Mucosa of descending colon (tissue), 3 donors: ENCODE measurements at regions not wholly inside any gene's neighbourhood (a gene's known extent, or its start where the extent isn't known, plus 50 kb on each side); places are given as distances from the start of the nearest gene placed in this dataset.
A peak's percentile ranks its signal among the peaks of the same experiment; 100 is the strongest.

Experiments
- ATAC-seq: fragments of 200-7000 bp; cut with Tn5 transposase; one replicate; pipeline ENCODE4 v1.9.1; 2020; ENCODE audit warnings: mild to moderate bottlenecking, moderate library complexity
- DNase-seq, 3 donors: peaks; one replicate each; pipeline ENCODE4 v3.0.0-alpha.2; 2020
- H3K36me3 ChIP-seq: fragments of 200-600 bp; one replicate; pipeline ENCODE4 v1.8.0; 2021; ENCODE audit warnings: low read depth, mild to moderate bottlenecking
- H3K4me1 ChIP-seq: fragments of 200-600 bp; one replicate; pipeline ENCODE4 v1.8.0; 2021; ENCODE audit warnings: low read depth, mild to moderate bottlenecking
- H3K4me3 ChIP-seq: fragments of 200-600 bp; one replicate; pipeline ENCODE4 v1.8.0; 2021; ENCODE audit warnings: mild to moderate bottlenecking
- H3K9me3 ChIP-seq: fragments of 200-600 bp; one replicate; pipeline ENCODE4 v1.8.0; 2021; ENCODE audit warnings: mild to moderate bottlenecking
- intact Hi-C, 2 donors: fragments of 100-400 bp; cut with DNase I in 1 of 2; cut with micrococcal nuclease in 1 of 2; formaldehyde crosslinking; loops; one replicate each; pipeline versions ENCODE4 v1.11.0 to v1.11.1; 2022; cut with DNase I, micrococcal nuclease
- TF ChIP-seq, protein P1 (sequence below): fragments of 200-600 bp; IDR thresholded peaks from one replicate; pipeline ENCODE4 v1.8.0; 2022; ENCODE audit warnings: antibody characterized with exemption, mild to moderate bottlenecking
- donor health status: DM: no; HTN: no; CAD: no; lungs with moderate emphysema.
- donor health status: DM: no; HTN: no; CAD: no.
- donor health status: DM: no; HTN: yes; CAD: no.

DNA sequence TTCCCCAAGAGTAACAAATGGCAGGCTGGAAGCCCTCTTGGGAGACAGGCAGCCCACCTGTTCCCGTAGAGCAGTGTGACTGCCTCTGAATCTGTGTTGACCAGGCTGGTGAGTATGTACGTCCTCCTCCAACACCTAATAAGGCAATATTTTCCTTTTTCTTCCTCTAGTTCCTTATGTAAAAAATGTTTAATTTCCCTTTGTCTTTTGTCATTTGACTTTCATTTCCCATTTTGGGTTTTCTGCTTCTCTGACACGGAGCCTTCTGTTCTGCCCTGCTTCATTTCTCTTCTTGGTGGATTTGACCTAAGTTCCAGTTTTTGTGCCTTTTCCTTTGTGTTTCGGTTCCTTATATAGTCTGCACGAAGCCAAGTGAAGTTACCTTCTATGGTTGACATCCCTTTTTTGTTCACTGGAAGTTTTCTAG is 65.8 kb upstream of the ATF3 start:
- ATAC-seq, result no peak
- Histone ChIP-seq H3K4me1 (no peaks in the 10 kb centered on the region), H3K9me3 (peaks cover under 1% of the 10 kb centered on the region), H3K4me3 (no peak overlapping the region), H3K36me3 (no peaks in the 10 kb centered on the region)
- intact Hi-C loops, result no loop called here
- TF ChIP-seq, protein P1, sequence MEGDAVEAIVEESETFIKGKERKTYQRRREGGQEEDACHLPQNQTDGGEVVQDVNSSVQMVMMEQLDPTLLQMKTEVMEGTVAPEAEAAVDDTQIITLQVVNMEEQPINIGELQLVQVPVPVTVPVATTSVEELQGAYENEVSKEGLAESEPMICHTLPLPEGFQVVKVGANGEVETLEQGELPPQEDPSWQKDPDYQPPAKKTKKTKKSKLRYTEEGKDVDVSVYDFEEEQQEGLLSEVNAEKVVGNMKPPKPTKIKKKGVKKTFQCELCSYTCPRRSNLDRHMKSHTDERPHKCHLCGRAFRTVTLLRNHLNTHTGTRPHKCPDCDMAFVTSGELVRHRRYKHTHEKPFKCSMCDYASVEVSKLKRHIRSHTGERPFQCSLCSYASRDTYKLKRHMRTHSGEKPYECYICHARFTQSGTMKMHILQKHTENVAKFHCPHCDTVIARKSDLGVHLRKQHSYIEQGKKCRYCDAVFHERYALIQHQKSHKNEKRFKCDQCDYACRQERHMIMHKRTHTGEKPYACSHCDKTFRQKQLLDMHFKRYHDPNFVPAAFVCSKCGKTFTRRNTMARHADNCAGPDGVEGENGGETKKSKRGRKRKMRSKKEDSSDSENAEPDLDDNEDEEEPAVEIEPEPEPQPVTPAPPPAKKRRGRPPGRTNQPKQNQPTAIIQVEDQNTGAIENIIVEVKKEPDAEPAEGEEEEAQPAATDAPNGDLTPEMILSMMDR, result no peak
- no peak for DNase-seq

DNA sequence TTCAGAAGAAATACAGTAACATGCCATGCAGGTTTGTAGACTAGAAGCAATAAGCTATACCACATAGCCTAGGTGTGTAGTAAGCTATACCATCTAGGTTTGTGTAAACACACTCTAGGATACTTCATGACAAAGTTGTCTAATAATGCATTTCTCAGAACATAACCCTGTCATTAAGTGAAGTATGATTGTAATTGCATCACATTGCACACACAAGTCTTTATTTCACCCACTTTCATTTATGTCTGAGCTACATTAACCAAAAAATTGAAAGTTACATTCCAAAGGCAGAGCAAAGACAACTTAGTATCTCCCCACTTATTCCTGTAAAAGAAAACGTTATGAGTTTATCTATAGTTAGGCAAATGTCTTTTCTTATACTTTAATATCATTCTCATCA is 64.5 kb upstream of the ATF3 start:
- Histone ChIP-seq H3K9me3 (no peaks in the 10 kb centered on the region), H3K4me1 (no peaks in the 10 kb centered on the region), H3K4me3 (no peak overlapping the region), H3K36me3 (no peaks in the 10 kb centered on the region)
- DNase-seq (no peak), ATAC-seq (no peak)
- intact Hi-C loops, result no loop called here
- TF ChIP-seq, protein P1, result no peak

DNA sequence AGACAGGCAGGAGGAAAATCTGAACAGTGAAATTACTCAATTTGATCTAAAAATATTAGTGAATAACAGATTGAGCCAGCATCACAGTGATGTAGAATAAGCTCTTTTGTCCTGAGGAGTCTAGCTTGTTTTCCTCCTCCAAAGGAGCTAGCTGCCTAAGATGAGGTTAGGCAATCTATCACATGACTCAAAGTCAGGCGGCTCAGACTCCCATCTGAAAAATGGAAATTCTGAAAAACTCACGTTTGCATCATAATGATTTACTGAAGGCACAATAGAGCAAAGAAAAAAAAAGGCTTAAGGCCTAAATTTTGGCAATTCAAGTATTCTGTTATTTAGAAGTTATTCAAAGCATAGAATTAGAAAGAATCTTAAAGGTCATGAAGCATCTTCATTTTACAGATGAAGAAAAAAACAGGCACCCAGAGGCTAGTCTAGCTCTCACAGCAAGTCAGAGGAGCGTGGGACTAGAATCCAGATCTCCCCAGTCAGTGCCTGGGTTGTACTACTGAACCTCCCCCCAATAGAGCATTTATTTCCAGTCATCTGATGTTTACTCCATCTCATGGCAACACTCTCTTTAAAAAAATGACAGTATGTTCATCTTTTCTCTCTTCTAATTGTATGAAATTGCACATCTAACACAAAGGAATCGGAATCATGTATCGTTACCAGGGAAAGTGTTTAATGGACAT is 62.5 kb upstream of the ATF3 start:
- intact Hi-C loops, result no loop called here
- Histone ChIP-seq H3K4me1 (no peaks in the 10 kb centered on the region), H3K36me3 (no peaks in the 10 kb centered on the region), H3K4me3 (no peak overlapping the region), H3K9me3 (no peaks in the 10 kb centered on the region)
- TF ChIP-seq, protein P1, result no peak
- ATAC-seq (no peak), DNase-seq (peak in 1 of 3 donors; percentile 34)

DNA sequence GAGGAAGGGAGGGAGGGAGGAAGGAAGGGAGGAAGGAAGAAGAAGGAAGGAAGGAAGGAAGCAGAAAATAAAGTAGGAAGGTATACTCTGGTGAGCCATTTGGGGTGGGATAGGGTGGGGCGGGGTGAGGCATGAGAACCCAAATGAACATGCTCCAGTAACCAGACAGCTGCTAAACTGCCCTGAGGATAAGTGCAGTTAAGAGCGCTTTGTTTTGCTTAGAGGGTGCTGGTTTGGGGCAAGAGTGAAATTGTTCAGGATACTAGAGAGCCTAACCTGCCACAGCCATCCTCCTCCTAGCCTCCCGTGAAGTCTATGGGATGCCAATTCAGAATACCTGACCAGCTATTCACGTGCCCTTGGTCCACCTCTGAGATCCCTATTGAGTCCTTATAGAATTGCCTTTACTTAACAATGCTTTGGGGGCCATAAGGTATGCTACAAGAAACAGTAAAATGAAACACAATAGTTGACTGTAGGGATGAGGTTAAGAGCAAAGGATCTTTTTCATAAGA is 59.0 kb upstream of the ATF3 start:
- TF ChIP-seq, protein P1, result no peak
- ATAC-seq, result no peak
- no peak for DNase-seq
- no peaks in the 10 kb centered on the region for H3K9me3 ChIP-seq
- intact Hi-C loops, result no loop called here
- H3K4me1 ChIP-seq, result no peaks in the 10 kb centered on the region
- H3K4me3 ChIP-seq, result no peak overlapping the region
- no peaks in the 10 kb centered on the region for H3K36me3 ChIP-seq

DNA sequence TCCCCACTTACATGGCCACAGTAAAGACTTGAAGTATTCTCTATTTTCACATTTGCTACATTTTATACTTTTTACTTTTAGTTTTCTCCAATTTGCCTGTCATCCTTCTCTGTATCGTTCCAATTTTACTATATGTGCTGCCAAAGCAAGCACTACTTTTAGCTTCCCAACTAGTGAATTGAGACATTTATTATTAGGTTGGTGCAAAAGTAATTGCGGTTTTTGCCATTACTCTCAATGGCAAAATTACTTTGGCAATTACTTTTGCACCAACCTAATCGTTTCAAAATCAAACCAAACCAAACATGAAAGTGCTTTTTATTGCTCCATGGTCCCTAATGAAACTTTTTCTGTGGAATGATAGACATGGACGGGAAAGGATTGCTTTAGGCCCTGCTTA is 56.6 kb upstream of the ATF3 start:
- H3K4me1 ChIP-seq, result no peaks in the 10 kb centered on the region
- DNase-seq (no peak), ATAC-seq (no peak)
- no peak overlapping the region for H3K4me3 ChIP-seq
- TF ChIP-seq, protein P1, result no peak
- no peaks in the 10 kb centered on the region for H3K9me3 ChIP-seq
- no peaks in the 10 kb centered on the region for H3K36me3 ChIP-seq
- intact Hi-C loops, result no loop called here
